ENCODE measurements at regions not wholly inside any gene's neighbourhood (a gene's known extent, or its start where the extent isn't known, plus 50 kb on each side); places are given as distances from the start of the nearest gene placed in this dataset.
"Not testable (repeated sequence)": the region's sequence is repeated elsewhere in the genome, so short reads cannot be mapped to it uniquely, and the experiment has no call there.

GRCh38 chr2:181788897-181789555 is 102.5 kb upstream of the ITPRID2 start:
- Histone ChIP-seq H3K27me3 (ENCODE audit: control insufficient read depth, insufficient read depth, low read length) (no peaks in the 10 kb centered on the region), H3K4me3 (ENCODE audit: low read length) (no peak overlapping the region), H3K9me3 (ENCODE audit: control insufficient read depth, insufficient read depth, low read length) (no peaks in the 10 kb centered on the region), H3K27ac (ENCODE audit: low read length) (no peak overlapping the region), H3K36me3 (ENCODE audit: control insufficient read depth, insufficient read depth, low read length) (no peaks in the 10 kb centered on the region), H3K4me1 (ENCODE audit: control insufficient read depth, insufficient read depth, low read length) (no peaks in the 10 kb centered on the region)
- DNase-seq (ENCODE audit: low read depth, low spot score), result no peak
- no CpG with 5 or more reads among the region's 3 CpGs for WGBS (ENCODE audit: insufficient coverage, insufficient read length)

- no peak for DNase-seq (ENCODE audit: low read depth, low spot score)
- no peaks in the 10 kb centered on the region for H3K4me1 ChIP-seq (ENCODE audit: control insufficient read depth, insufficient read depth, low read length)
- no peaks in the 10 kb centered on the region for H3K27me3 ChIP-seq (ENCODE audit: control insufficient read depth, insufficient read depth, low read length)
- no CpG with 5 or more reads among the region's 4 CpGs for WGBS (ENCODE audit: insufficient coverage, insufficient read length)
- H3K9me3 ChIP-seq (ENCODE audit: control insufficient read depth, insufficient read depth, low read length), result no peaks in the 10 kb centered on the region
- H3K36me3 ChIP-seq (ENCODE audit: control insufficient read depth, insufficient read depth, low read length), result no peaks in the 10 kb centered on the region
- no peak overlapping the region for H3K27ac ChIP-seq (ENCODE audit: low read length)
- H3K4me3 ChIP-seq (ENCODE audit: low read length), result no peak overlapping the region
These were observed 101.6 kb upstream of the ITPRID2 start for GRCh38 chr2:181789827-181790448.

DNA sequence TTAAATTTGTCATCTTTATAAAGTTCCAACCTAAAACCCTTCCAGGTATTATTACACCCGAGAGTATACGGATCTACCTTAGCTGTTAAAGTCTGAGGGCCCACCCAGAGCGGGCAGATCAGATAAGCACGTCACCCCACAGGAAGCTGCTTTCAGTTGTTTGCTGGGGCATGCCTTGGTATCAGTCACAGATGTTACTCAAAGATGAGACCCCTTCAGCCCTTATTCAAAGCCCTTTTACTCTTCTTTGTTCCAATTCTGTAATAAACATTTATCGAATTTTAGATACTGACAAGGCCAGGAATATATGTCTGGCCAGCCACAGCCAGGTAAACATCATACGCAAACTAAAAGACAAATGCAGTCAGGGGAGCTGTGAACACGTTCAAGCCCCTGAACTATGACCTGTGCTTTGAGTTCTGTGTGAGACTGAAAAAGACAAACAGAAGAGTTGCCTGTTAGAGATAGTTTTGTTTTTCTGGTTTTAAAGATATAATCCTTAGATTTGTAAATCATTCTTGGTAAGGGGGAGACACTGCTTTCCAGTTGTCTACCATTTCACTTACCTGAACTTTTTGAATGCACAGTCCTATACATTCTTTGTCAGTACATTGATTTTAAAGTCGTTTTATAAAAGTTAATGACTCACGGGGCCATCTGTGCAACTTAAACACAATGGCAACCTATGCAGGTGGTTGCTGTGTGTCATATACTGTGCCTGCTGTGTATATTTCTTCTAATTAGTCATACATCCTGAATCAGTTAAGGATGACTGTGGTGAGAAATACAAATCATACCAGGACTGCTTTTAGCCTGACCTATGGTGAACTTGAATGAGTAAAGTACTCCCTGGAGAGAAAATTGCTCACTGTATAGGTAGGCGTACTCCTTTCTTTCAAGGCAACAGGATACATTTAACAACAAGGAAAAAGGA is 100.5 kb upstream of the ITPRID2 start:
- no peak for DNase-seq (ENCODE audit: low read depth, low spot score)
- Histone ChIP-seq H3K27ac (ENCODE audit: low read length) (no peak overlapping the region), H3K4me1 (ENCODE audit: control insufficient read depth, insufficient read depth, low read length) (no peaks in the 10 kb centered on the region), H3K9me3 (ENCODE audit: control insufficient read depth, insufficient read depth, low read length) (no peaks in the 10 kb centered on the region), H3K4me3 (ENCODE audit: low read length) (no peak overlapping the region), H3K36me3 (ENCODE audit: control insufficient read depth, insufficient read depth, low read length) (no peaks in the 10 kb centered on the region), H3K27me3 (ENCODE audit: control insufficient read depth, insufficient read depth, low read length) (no peaks in the 10 kb centered on the region)
- no CpG with 5 or more reads among the region's 10 CpGs for WGBS (ENCODE audit: insufficient coverage, insufficient read length)

DNA sequence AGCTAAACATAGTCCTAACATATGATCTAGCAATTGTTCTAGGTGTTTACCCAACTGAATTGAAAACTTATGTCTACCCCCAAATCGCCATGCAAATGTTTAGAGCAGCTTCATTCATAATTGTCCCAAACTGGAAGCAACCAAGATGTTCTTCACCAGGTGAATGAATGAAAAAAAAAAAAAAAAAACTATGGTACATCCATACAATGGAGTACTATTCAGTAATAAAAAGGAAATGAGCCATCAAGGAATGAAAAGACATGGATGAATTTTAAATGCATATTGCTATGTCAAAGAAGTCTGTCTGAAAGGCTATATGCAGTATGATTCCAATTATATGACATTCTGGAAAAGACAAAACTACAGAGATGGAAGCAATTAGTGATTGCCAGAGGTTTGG is 98.6 kb upstream of the ITPRID2 start:
- Histone ChIP-seq H3K4me3 (ENCODE audit: low read length) (no peak overlapping the region), H3K36me3 (ENCODE audit: control insufficient read depth, insufficient read depth, low read length) (no peaks in the 10 kb centered on the region), H3K9me3 (ENCODE audit: control insufficient read depth, insufficient read depth, low read length) (no peaks in the 10 kb centered on the region), H3K27ac (ENCODE audit: low read length) (no peak overlapping the region), H3K27me3 (ENCODE audit: control insufficient read depth, insufficient read depth, low read length) (no peaks in the 10 kb centered on the region), H3K4me1 (ENCODE audit: control insufficient read depth, insufficient read depth, low read length) (no peaks in the 10 kb centered on the region)
- no peak for DNase-seq (ENCODE audit: low read depth, low spot score)
- no CpG with 5 or more reads among the region's 1 CpG for WGBS (ENCODE audit: insufficient coverage, insufficient read length)

GRCh38 chr2:181798022-181798421 is 93.5 kb upstream of the ITPRID2 start:
- Histone ChIP-seq H3K4me3 (ENCODE audit: low read length) (no peak overlapping the region), H3K4me1 (ENCODE audit: control insufficient read depth, insufficient read depth, low read length) (no peaks in the 10 kb centered on the region), H3K36me3 (ENCODE audit: control insufficient read depth, insufficient read depth, low read length) (no peaks in the 10 kb centered on the region), H3K27ac (ENCODE audit: low read length) (no peak overlapping the region), H3K27me3 (ENCODE audit: control insufficient read depth, insufficient read depth, low read length) (no peaks in the 10 kb centered on the region), H3K9me3 (ENCODE audit: control insufficient read depth, insufficient read depth, low read length) (no peaks in the 10 kb centered on the region)
- DNase-seq (ENCODE audit: low read depth, low spot score), result no peak
- whole genome bisulfite sequencing (ENCODE audit: insufficient coverage, insufficient read length), result no CpG with 5 or more reads among the region's 2 CpGs

DNA sequence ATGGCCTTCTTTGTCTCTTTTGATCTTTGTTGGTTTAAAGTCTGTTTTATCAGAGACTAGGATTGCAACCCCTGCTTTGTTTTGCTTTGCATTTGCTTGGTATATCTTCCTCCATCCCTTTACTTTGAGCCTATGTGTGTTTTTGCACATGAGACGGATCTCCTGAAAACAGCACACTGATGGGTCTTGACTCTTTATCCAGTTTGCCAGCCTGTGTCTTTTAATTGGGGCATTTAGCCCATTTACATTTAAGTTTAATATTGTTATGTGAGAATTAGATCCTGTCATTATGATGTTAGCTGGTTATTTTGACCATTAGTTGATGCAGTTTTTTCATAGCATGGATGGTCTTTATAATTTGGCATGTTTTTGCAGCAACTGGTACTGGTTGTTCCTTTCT is 89.2 kb upstream of the ITPRID2 start:
- WGBS (ENCODE audit: insufficient coverage, insufficient read length), result no CpG with 5 or more reads among the region's 1 CpG
- not testable (repeated sequence) for H3K36me3 ChIP-seq (ENCODE audit: control insufficient read depth, insufficient read depth, low read length); H3K4me1 ChIP-seq (ENCODE audit: control insufficient read depth, insufficient read depth, low read length); H3K9me3 ChIP-seq (ENCODE audit: control insufficient read depth, insufficient read depth, low read length); H3K4me3 ChIP-seq (ENCODE audit: low read length); DNase-seq (ENCODE audit: low read depth, low spot score); H3K27ac ChIP-seq (ENCODE audit: low read length); H3K27me3 ChIP-seq (ENCODE audit: control insufficient read depth, insufficient read depth, low read length)

GRCh38 chr2:181803903-181804799 is 87.4 kb upstream of the ITPRID2 start:
- no CpG with 5 or more reads among the region's 12 CpGs for WGBS (ENCODE audit: insufficient coverage, insufficient read length)
- H3K4me3 ChIP-seq (ENCODE audit: low read length); H3K27ac ChIP-seq (ENCODE audit: low read length); H3K4me1 ChIP-seq (ENCODE audit: control insufficient read depth, insufficient read depth, low read length); H3K36me3 ChIP-seq (ENCODE audit: control insufficient read depth, insufficient read depth, low read length); H3K27me3 ChIP-seq (ENCODE audit: control insufficient read depth, insufficient read depth, low read length); H3K9me3 ChIP-seq (ENCODE audit: control insufficient read depth, insufficient read depth, low read length): not testable (repeated sequence)
- peak; percentile 60 for DNase-seq (ENCODE audit: low read depth, low spot score)

GRCh38 chr2:181805228-181806038 is 86.1 kb upstream of the ITPRID2 start:
- Histone ChIP-seq H3K27ac (ENCODE audit: low read length) (no peak overlapping the region), H3K4me3 (ENCODE audit: low read length) (no peak overlapping the region), H3K9me3 (ENCODE audit: control insufficient read depth, insufficient read depth, low read length) (no peaks in the 10 kb centered on the region), H3K27me3 (ENCODE audit: control insufficient read depth, insufficient read depth, low read length) (no peaks in the 10 kb centered on the region), H3K36me3 (ENCODE audit: control insufficient read depth, insufficient read depth, low read length) (no peaks in the 10 kb centered on the region), H3K4me1 (ENCODE audit: control insufficient read depth, insufficient read depth, low read length) (no peaks in the 10 kb centered on the region)
- DNase-seq (ENCODE audit: low read depth, low spot score), result no peak
- WGBS (ENCODE audit: insufficient coverage, insufficient read length), result no CpG with 5 or more reads among the region's 3 CpGs

- Histone ChIP-seq H3K4me3 (ENCODE audit: low read length) (no peak overlapping the region), H3K36me3 (ENCODE audit: control insufficient read depth, insufficient read depth, low read length) (no peaks in the 10 kb centered on the region), H3K27me3 (ENCODE audit: control insufficient read depth, insufficient read depth, low read length) (no peaks in the 10 kb centered on the region), H3K4me1 (ENCODE audit: control insufficient read depth, insufficient read depth, low read length) (no peaks in the 10 kb centered on the region), H3K9me3 (ENCODE audit: control insufficient read depth, insufficient read depth, low read length) (no peaks in the 10 kb centered on the region), H3K27ac (ENCODE audit: low read length) (no peak overlapping the region)
- DNase-seq (ENCODE audit: low read depth, low spot score), result no peak
- no CpG with 5 or more reads among the region's 1 CpG for WGBS (ENCODE audit: insufficient coverage, insufficient read length)
These were observed 85.5 kb upstream of the ITPRID2 start for GRCh38 chr2:181806039-181806392.
